Ascending aorta (tissue), 2 donors: ENCODE measurements at regions not wholly inside any gene's neighbourhood (a gene's known extent, or its start where the extent isn't known, plus 50 kb on each side); places are given as distances from the start of the nearest gene placed in this dataset.

Source experiments
- DNase-seq, 2 donors: peaks; one replicate each; pipeline ENCODE4 v3.0.0-alpha.2; 2019; ENCODE audit warnings: low spot score in 2 of 2
- H3K27ac ChIP-seq, 2 donors: fragments of 200-600 bp; sonication (generic); one replicate each; pipeline ENCODE4 v1.5.1; 2016 to 2017; ENCODE audit warnings: mild to moderate bottlenecking in 1 of 2
- H3K27me3 ChIP-seq: fragments of 200-600 bp; sonication (generic); one replicate; pipeline ENCODE4 v1.5.1; 2017
- H3K36me3 ChIP-seq, 2 donors: fragments of 200-600 bp; sonication (generic); one replicate each; pipeline ENCODE4 v1.5.1; 2016
- H3K4me1 ChIP-seq, 2 donors: fragments of 200-600 bp; sonication (generic); one replicate each; pipeline ENCODE4 v1.5.1; 2016 to 2017; ENCODE audit warnings: mild to moderate bottlenecking in 1 of 2
- H3K4me3 ChIP-seq, 2 donors: fragments of 200-600 bp; sonication (generic); one replicate each; pipeline ENCODE4 v1.5.1; 2016 to 2017; ENCODE audit warnings: mild to moderate bottlenecking in 1 of 2
- H3K9me3 ChIP-seq, 2 donors: fragments of 200-600 bp; sonication (generic); one replicate each; pipeline ENCODE4 v1.5.1; 2016
- CTCF ChIP-seq, 3 experiments: fragments of 200-600 bp in 2 of 3; fragments of 450-650 bp in 1 of 3; sonication (generic) in 2 of 3; IDR thresholded peaks; one replicate each; pipeline ENCODE4 v1.5.1; 2016 to 2019; ENCODE audit warnings: antibody characterized with exemption in 3 of 3, mild to moderate bottlenecking in 1 of 3, moderate library complexity in 1 of 3
- intact Hi-C: fragments of 100-400 bp; cut with DNase I; formaldehyde crosslinking; loops from one replicate; pipeline ENCODE4 v1.15.1; 2023

- no peaks in the 10 kb centered on the region for H3K27me3 ChIP-seq
- no peak overlapping the region for H3K27ac ChIP-seq
- no peaks in the 10 kb centered on the region for H3K36me3 ChIP-seq
- no peak for DNase-seq
- TF ChIP-seq CTCF (IDR thresholded peaks at IDR 0.05) = no peak
- intact Hi-C loops = no loop called here
- H3K4me1 ChIP-seq = no peaks in the 10 kb centered on the region
- no peak overlapping the region for H3K4me3 ChIP-seq
- no peaks in the 10 kb centered on the region for H3K9me3 ChIP-seq
These were observed 994.4 kb upstream of the SEL1L start for GRCh38 chr14:82528016-82528415.

GRCh38 chr14:82533351-82533750, 999.7 kb upstream of the SEL1L start:
- TF ChIP-seq CTCF (IDR thresholded peaks at IDR 0.05) = no peak
- Histone ChIP-seq H3K36me3 (no peaks in the 10 kb centered on the region), H3K27ac (no peak overlapping the region), H3K27me3 (no peaks in the 10 kb centered on the region), H3K9me3 (no peaks in the 10 kb centered on the region), H3K4me3 (no peak overlapping the region), H3K4me1 (no peaks in the 10 kb centered on the region)
- no peak for DNase-seq
- intact Hi-C loops = no loop called here

- no peaks in the 10 kb centered on the region for H3K9me3 ChIP-seq
- H3K4me3 ChIP-seq = no peak overlapping the region
- no peaks in the 10 kb centered on the region for H3K27me3 ChIP-seq
- intact Hi-C loops = no loop called here
- TF ChIP-seq CTCF (IDR thresholded peaks at IDR 0.05) = no peak
- no peak overlapping the region for H3K27ac ChIP-seq
- DNase-seq = no peak
- no peaks in the 10 kb centered on the region for H3K36me3 ChIP-seq
- H3K4me1 ChIP-seq = no peaks in the 10 kb centered on the region
These were observed 1002.9 kb upstream of the SEL1L start for GRCh38 chr14:82536566-82536965.

- no peaks in the 10 kb centered on the region for H3K27me3 ChIP-seq
- H3K36me3 ChIP-seq = no peaks in the 10 kb centered on the region
- no peaks in the 10 kb centered on the region for H3K4me1 ChIP-seq
- no peak overlapping the region for H3K27ac ChIP-seq
- no peak overlapping the region for H3K4me3 ChIP-seq
- no peak for DNase-seq
- H3K9me3 ChIP-seq = no peaks in the 10 kb centered on the region
- TF ChIP-seq CTCF (IDR thresholded peaks at IDR 0.05) = no peak
- intact Hi-C loops = no loop called here
These were observed 1004.2 kb upstream of the SEL1L start for GRCh38 chr14:82537831-82538230.

GRCh38 chr14:82546401-82546800, 1012.7 kb upstream of the SEL1L start:
- Histone ChIP-seq H3K27me3 (no peaks in the 10 kb centered on the region), H3K27ac (no peak overlapping the region), H3K4me3 (no peak overlapping the region), H3K9me3 (no peaks in the 10 kb centered on the region), H3K4me1 (no peaks in the 10 kb centered on the region), H3K36me3 (no peaks in the 10 kb centered on the region)
- no peak for DNase-seq
- intact Hi-C loops = no loop called here
- TF ChIP-seq CTCF (IDR thresholded peaks at IDR 0.05) = no peak

- H3K9me3 ChIP-seq = no peaks in the 10 kb centered on the region
- no peaks in the 10 kb centered on the region for H3K36me3 ChIP-seq
- no peaks in the 10 kb centered on the region for H3K4me1 ChIP-seq
- no peaks in the 10 kb centered on the region for H3K27me3 ChIP-seq
- no peak overlapping the region for H3K4me3 ChIP-seq
- no peak for DNase-seq
- intact Hi-C loops = no loop called here
- no peak for TF ChIP-seq CTCF (IDR thresholded peaks at IDR 0.05)
- H3K27ac ChIP-seq = no peak overlapping the region
These were observed 1015.8 kb upstream of the SEL1L start for GRCh38 chr14:82549306-82549990.
